Mesothelial cell of epicardium (in vitro differentiated cells): ENCODE measurements at regions not wholly inside any gene's neighbourhood (a gene's known extent, or its start where the extent isn't known, plus 50 kb on each side); places are given as distances from the start of the nearest gene placed in this dataset.
"Not testable (repeated sequence)": the region's sequence is repeated elsewhere in the genome, so short reads cannot be mapped to it uniquely, and the experiment has no call there.

Source experiments
- DNase-seq, 2 experiments: peaks; one replicate each; pipeline ENCODE4 v3.0.0; 2021; ENCODE audit warnings: low spot score in 2 of 2; ENCODE audit not compliant: unreplicated experiment in 2 of 2
- H3K27ac Mint-ChIP-seq: 2 replicates; pipeline ENCODE4 v1.8.0; 2021; ENCODE audit warnings: mixed read lengths
- H3K27me3 Mint-ChIP-seq: 2 replicates; pipeline ENCODE4 v1.8.0; 2021; ENCODE audit warnings: low read depth, mixed read lengths
- H3K36me3 Mint-ChIP-seq: 2 replicates; pipeline ENCODE4 v1.8.0; 2021; ENCODE audit warnings: mixed read lengths
- H3K4me1 Mint-ChIP-seq: 2 replicates; pipeline ENCODE4 v1.8.0; 2021; ENCODE audit warnings: mixed read lengths
- H3K4me3 Mint-ChIP-seq: 2 replicates; pipeline ENCODE4 v1.8.0; 2021; ENCODE audit warnings: mild to moderate bottlenecking, moderate library complexity, mixed read lengths
- H3K9me3 Mint-ChIP-seq: 2 replicates; pipeline ENCODE4 v1.8.0; 2021; ENCODE audit warnings: mixed read lengths
- CTCF ChIP-seq: fragments of 200-600 bp; sonication (generic); IDR thresholded peaks from one replicate; pipeline ENCODE4 v1.5.0; 2021; ENCODE audit warnings: antibody characterized with exemption; ENCODE audit not compliant: unreplicated experiment

GRCh38 chr17:69672924-69673323 lies 258.4 kb downstream of the MAP2K6 start:
- Mint-ChIP-seq H3K27ac (no peak overlapping the region), H3K27me3 (no peaks in the 10 kb centered on the region), H3K9me3 (no peaks in the 10 kb centered on the region), H3K36me3 (no peaks in the 10 kb centered on the region), H3K4me1 (peaks cover 6% of the 10 kb centered on the region), H3K4me3 (no peak overlapping the region)
- TF ChIP-seq CTCF, result no peak
- DNase-seq, result no peak

GRCh38 chr17:69677130-69677529 lies 262.6 kb downstream of the MAP2K6 start:
- no peak overlapping the region for H3K4me3 Mint-ChIP-seq
- no peak for TF ChIP-seq CTCF
- no peaks in the 10 kb centered on the region for H3K9me3 Mint-ChIP-seq
- no peaks in the 10 kb centered on the region for H3K36me3 Mint-ChIP-seq
- DNase-seq, result no peak
- H3K4me1 Mint-ChIP-seq, result peaks cover 6% of the 10 kb centered on the region
- H3K27me3 Mint-ChIP-seq, result no peaks in the 10 kb centered on the region
- H3K27ac Mint-ChIP-seq, result no peak overlapping the region

GRCh38 chr17:69678206-69678605 lies 263.7 kb downstream of the MAP2K6 start:
- no peak for TF ChIP-seq CTCF
- Mint-ChIP-seq H3K36me3 (no peaks in the 10 kb centered on the region), H3K9me3 (peaks cover 6% of the 10 kb centered on the region), H3K4me3 (no peak overlapping the region), H3K27me3 (no peaks in the 10 kb centered on the region), H3K27ac (no peak overlapping the region), H3K4me1 (peaks cover 6% of the 10 kb centered on the region)
- DNase-seq, result no peak

GRCh38 chr17:69679829-69680228 lies 265.3 kb downstream of the MAP2K6 start:
- Mint-ChIP-seq H3K9me3 (peaks cover 14% of the 10 kb centered on the region), H3K4me3 (no peak overlapping the region)

GRCh38 chr17:69684251-69684650 lies 269.8 kb downstream of the MAP2K6 start:
- H3K4me3 Mint-ChIP-seq, result no peak overlapping the region
- no peaks in the 10 kb centered on the region for H3K4me1 Mint-ChIP-seq
- no peak overlapping the region for H3K27ac Mint-ChIP-seq
- peaks cover 46% of the 10 kb centered on the region for H3K9me3 Mint-ChIP-seq
- no peak for TF ChIP-seq CTCF
- peaks cover 7% of the 10 kb centered on the region for H3K36me3 Mint-ChIP-seq
- no peaks in the 10 kb centered on the region for H3K27me3 Mint-ChIP-seq
- DNase-seq, result no peak

More at GRCh38 chr17:69679829-69680228, 265.3 kb downstream of the MAP2K6 start:
- Mint-ChIP-seq H3K27me3 (no peaks in the 10 kb centered on the region), H3K4me1 (peaks cover 6% of the 10 kb centered on the region), H3K27ac (no peak overlapping the region), H3K36me3 (no peaks in the 10 kb centered on the region)
- TF ChIP-seq CTCF, result no peak
- DNase-seq, result no peak

GRCh38 chr17:69685150-69685549 lies 270.7 kb downstream of the MAP2K6 start:
- not testable (repeated sequence) for H3K27ac Mint-ChIP-seq, H3K4me3 Mint-ChIP-seq, DNase-seq, H3K36me3 Mint-ChIP-seq, H3K27me3 Mint-ChIP-seq, H3K4me1 Mint-ChIP-seq
- peaks cover 50% of the 10 kb centered on the region for H3K9me3 Mint-ChIP-seq
